ENCODE measurements at regions not wholly inside any gene's neighbourhood (a gene's known extent, or its start where the extent isn't known, plus 50 kb on each side); places are given as distances from the start of the nearest gene placed in this dataset.

DNA sequence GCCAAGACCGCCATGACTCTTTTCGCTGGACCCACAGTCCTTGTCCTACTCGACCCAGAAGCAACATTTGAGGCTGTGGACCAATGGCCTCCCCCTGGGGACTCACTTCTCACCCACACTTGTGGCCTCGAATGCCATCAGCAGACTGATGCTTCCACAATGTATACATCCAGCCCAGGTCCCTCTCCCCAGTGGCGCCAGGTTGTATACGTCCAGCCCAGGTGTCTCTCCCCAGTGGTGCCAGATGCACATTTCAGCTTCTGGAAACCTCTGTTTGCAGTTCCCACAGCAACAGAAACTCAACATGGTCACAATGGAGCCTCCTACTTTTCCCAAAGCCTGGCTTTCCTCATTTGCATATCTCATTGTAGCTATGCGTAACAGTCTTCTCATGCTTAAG, 210.5 kb upstream of the RNF32 start:
- Mint-ChIP-seq H3K4me1 (no peaks in the 10 kb centered on the region), H3K27me3 (peaks cover 6% of the 10 kb centered on the region), H3K36me3 (no peaks in the 10 kb centered on the region), H3K4me3 (no peak overlapping the region), H3K27ac (no peak overlapping the region), H3K9me3 (ENCODE audit: low read depth) (no peaks in the 10 kb centered on the region)
- CTCF ChIA-PET, result no interaction called here
- ATAC-seq, result no peak
- no peak for DNase-seq

DNA sequence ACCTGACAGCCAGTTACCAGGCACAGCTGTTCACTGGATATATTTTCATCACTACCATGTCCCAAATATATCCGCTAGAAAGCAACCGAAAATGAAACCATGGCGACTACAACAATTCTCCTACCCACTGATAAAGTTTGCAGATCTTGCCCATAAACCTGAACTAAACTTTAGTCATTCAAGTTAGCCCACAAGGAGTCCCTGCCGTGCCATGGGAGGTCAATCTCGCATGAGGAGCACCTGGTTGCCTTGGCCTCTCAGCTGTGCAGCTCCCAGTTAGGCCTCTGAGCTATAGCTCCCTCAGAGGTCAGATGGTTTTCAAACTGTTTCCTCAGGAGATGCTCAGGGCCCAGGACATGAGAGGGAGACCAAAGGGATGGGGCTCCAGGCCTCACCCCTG, 211.1 kb upstream of the RNF32 start:
- Mint-ChIP-seq H3K4me3 (no peak overlapping the region), H3K27me3 (peaks cover 11% of the 10 kb centered on the region), H3K9me3 (ENCODE audit: low read depth) (no peaks in the 10 kb centered on the region), H3K36me3 (no peaks in the 10 kb centered on the region), H3K27ac (no peak overlapping the region), H3K4me1 (no peaks in the 10 kb centered on the region)
- no peak for ATAC-seq
- CTCF ChIA-PET, result no interaction called here
- no peak for DNase-seq

DNA sequence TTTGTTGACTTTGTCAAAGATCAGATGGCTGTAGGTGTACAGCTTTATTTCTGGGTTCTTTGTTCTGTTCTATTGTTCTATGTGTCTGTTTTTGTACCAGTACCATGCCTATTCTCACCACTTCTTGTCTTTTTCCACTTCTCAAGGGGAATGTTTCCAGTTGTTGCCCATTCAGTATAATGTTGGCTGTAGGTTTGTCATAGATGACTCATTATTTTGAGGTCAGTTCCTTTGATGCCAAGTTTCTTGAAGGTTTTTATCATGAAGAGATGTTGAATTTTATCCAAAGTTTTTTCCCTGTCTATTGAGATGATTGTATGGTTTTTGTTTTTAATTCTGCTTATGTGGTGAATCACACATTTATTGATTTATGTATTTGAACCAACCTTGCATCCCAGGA, 216.7 kb upstream of the RNF32 start:
- Mint-ChIP-seq H3K4me1 (no peaks in the 10 kb centered on the region), H3K27ac (no peak overlapping the region), H3K27me3 (peaks cover 20% of the 10 kb centered on the region), H3K4me3 (no peak overlapping the region), H3K9me3 (ENCODE audit: low read depth) (no peaks in the 10 kb centered on the region), H3K36me3 (no peaks in the 10 kb centered on the region)
- no peak for DNase-seq
- ATAC-seq, result no peak
- CTCF ChIA-PET, result no interaction called here

DNA sequence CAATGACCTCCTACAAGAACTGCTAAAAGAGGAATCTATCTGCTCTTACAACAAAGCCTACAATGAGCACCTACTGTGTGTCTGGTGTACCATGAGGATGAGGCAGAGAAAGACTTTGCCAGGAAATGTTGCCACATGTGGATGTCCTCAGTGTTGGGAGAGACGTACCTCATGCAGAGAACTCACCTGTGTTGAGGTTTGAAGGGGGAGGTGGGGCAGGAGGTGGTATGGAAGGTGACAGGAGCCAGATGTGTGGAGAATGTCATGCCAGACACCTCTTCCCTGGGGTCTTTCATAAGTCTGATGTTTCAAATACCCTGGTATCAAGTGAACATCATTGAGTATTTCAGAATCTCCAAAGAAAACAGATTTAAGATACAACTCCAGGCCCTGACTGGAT, 220.1 kb upstream of the RNF32 start:
- DNase-seq (no peak), ATAC-seq (no peak)
- Mint-ChIP-seq H3K27me3 (peaks cover 16% of the 10 kb centered on the region), H3K4me3 (no peak overlapping the region), H3K27ac (no peak overlapping the region), H3K36me3 (no peaks in the 10 kb centered on the region), H3K4me1 (no peaks in the 10 kb centered on the region), H3K9me3 (ENCODE audit: low read depth) (no peaks in the 10 kb centered on the region)
- CTCF ChIA-PET, result no interaction called here

DNA sequence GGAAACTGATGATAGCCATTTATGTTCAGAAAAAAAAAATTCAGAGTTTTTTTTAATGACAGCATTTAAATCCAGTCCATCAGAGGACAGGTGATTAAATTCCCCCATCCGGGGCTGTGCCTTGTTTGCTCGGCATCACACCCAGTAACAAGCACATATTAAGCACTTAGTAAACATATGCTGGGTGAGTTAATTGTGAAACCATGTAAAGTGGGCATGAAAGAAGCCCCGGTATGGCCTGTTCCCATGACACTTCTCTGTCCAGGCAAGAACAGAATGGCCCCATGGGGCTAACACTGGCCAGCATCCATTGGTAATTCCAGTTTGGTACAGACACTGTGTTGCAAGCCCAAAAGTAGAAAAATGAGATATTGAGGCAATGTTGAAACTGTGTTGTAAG, 220.8 kb upstream of the RNF32 start:
- H3K9me3 Mint-ChIP-seq (ENCODE audit: low read depth), result no peaks in the 10 kb centered on the region
- no peak for ATAC-seq

DNA sequence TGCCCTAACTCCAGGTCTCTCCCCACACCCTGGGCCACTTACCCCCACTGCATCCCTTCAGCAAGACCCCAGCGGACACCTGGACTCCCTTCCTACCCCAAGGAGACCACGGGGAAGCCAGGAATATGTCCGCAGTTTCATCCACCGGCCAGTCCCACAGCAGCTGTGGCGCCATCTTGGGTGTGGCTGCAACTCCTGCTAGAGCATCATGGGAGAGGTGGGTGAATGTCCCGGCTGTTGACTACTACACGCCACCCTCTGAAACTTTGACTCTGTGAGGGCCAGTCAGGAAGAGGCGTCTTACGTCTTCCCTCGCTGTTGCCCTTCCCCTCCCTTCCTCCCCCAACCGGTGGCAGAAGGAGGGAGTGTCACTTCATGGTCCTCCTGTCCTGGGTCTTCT, 238.3 kb upstream of the RNF32 start:
- CTCF ChIA-PET, result no interaction called here
- peaks cover 3% of the 10 kb centered on the region for H3K27me3 Mint-ChIP-seq
- DNase-seq, result no peak
- no peak overlapping the region for H3K4me3 Mint-ChIP-seq
- ATAC-seq, result no peak
- no peak overlapping the region for H3K27ac Mint-ChIP-seq
- no peaks in the 10 kb centered on the region for H3K4me1 Mint-ChIP-seq
- H3K36me3 Mint-ChIP-seq, result no peaks in the 10 kb centered on the region
- no peaks in the 10 kb centered on the region for H3K9me3 Mint-ChIP-seq (ENCODE audit: low read depth)

More for the DNA sequence above, 220.8 kb upstream of the RNF32 start:
- H3K4me3 Mint-ChIP-seq, result no peak overlapping the region
- CTCF ChIA-PET, result no interaction called here
- no peaks in the 10 kb centered on the region for H3K36me3 Mint-ChIP-seq
- H3K4me1 Mint-ChIP-seq, result no peaks in the 10 kb centered on the region
- H3K27me3 Mint-ChIP-seq, result peaks cover 11% of the 10 kb centered on the region
- no peak for DNase-seq
- no peak overlapping the region for H3K27ac Mint-ChIP-seq

DNA sequence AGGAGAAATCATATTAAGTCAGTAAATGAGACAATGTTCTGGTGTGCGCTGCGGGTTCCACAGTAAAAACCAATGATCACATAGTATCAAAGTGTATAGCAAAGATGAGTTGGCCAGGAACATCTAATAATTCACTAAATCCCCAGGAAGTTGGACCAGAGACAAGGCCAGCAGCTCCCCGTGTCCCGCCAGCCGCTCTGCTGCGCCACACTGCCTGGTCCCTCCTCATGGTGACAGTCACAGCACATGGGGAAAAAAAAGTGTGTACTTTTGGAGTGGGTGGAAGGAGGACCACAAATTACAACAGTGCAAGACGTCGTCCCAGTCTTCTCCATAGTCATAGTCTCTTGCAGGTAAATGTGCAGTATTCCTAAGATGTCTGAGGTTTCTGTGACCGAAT, 239.0 kb upstream of the RNF32 start:
- DNase-seq (no peak), ATAC-seq (no peak)
- Mint-ChIP-seq H3K4me1 (no peaks in the 10 kb centered on the region), H3K27me3 (peaks cover 3% of the 10 kb centered on the region), H3K4me3 (no peak overlapping the region), H3K36me3 (no peaks in the 10 kb centered on the region), H3K27ac (no peak overlapping the region), H3K9me3 (ENCODE audit: low read depth) (no peaks in the 10 kb centered on the region)
- CTCF ChIA-PET, result no interaction called here

DNA sequence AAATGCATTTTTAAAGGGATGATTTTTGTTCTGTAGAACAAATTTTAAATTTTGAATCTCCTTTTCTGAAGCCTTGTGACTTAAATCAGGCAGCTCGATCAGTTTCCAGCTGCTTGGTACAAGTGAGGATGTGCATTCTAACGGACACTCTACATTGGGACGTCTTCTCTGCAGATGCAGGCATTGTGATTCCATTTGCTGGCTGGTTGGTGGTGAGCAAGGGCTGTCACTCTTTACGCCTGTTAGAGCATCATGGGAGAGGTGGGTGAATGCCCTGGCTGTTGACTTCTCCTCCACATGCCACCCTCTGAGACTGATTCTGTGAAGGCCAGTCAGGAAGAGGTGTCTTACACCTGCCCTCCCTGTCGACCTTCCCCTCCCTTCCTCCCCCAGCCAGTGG, 240.5 kb upstream of the RNF32 start:
- DNase-seq (no peak), ATAC-seq (no peak)
- Mint-ChIP-seq H3K4me3 (no peak overlapping the region), H3K9me3 (ENCODE audit: low read depth) (no peaks in the 10 kb centered on the region), H3K27ac (no peak overlapping the region), H3K36me3 (no peaks in the 10 kb centered on the region), H3K27me3 (peaks cover 3% of the 10 kb centered on the region), H3K4me1 (no peaks in the 10 kb centered on the region)
- CTCF ChIA-PET, result no interaction called here

DNA sequence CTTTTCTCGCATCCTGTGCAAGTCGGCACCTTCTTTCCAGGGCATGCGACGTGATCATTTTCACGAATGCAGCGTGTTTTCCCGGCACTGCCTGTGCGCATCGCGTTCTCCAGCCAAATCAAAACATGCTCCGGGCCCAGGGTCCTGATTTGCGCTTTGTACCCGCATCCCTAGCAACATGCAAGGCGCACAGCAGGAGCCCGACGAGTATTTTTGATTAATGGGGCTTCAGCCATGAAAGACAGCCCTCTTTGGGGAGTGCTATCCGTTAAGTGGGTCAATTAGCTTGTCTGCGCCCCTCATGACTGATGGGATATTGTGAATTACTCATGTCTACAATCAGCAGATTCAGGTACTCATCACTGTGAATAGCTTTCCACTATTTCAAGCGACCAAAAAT, 243.3 kb upstream of the RNF32 start:
- peaks cover 3% of the 10 kb centered on the region for H3K27me3 Mint-ChIP-seq
- H3K4me1 Mint-ChIP-seq, result no peaks in the 10 kb centered on the region
- H3K9me3 Mint-ChIP-seq (ENCODE audit: low read depth), result no peaks in the 10 kb centered on the region
- H3K4me3 Mint-ChIP-seq, result no peak overlapping the region
- DNase-seq, result no peak
- CTCF ChIA-PET, result no interaction called here
- ATAC-seq, result no peak
- H3K36me3 Mint-ChIP-seq, result no peaks in the 10 kb centered on the region
- H3K27ac Mint-ChIP-seq, result no peak overlapping the region

DNA sequence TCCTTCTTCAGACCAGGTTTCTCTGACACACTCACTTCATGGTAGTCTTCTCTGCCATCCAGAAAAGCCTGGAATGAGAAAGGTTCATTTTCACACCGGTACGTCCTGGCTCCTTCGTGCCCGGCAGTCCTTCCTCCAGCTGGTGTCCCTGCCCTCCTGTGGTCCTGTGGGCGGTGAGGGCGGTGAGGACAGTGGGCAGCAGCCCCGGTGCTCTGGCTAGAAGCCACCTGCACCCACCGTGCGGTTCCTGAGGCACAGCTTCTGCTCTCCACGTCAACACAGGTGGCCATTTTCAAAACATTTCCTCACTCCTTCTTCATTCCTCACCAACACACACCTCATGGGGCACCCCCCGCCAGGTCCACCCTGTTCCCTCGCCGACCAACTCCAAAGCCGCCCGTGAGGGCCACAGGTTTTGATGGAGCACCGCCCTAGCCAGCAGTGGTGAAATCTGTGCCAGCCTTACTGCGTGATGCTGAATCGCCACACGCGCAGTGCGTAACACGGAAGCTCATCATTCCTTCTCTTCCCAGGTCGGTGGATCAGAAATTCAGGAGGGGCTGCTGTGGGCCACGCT, 251.4 kb upstream of the RNF32 start:
- no peaks in the 10 kb centered on the region for H3K27me3 Mint-ChIP-seq
- no peak overlapping the region for H3K27ac Mint-ChIP-seq
- CTCF ChIA-PET, result no interaction called here

DNA sequence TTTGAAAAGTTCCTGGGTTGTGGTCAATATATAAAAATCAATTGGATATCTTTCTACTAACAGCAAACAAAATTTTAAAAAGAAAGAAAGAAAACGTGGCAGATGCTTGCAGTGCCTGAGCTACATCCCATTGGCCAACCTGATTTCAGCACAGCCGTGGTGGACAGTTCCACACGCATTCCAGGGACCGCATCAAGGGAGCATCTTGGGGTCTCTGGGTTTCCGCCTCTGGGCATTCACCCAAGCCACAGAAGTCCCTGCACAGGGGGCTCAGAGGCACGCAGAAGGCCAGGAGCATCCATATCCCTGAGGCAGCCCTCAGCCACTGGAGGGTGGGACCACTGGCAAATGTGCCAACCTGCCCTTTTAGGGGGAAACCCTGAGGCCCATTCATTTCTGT, 254.5 kb upstream of the RNF32 start:
- H3K4me3 Mint-ChIP-seq, result no peak overlapping the region
- ATAC-seq (no peak), DNase-seq (no peak)
- H3K36me3 Mint-ChIP-seq, result no peaks in the 10 kb centered on the region
- no peaks in the 10 kb centered on the region for H3K27me3 Mint-ChIP-seq
- CTCF ChIA-PET, result no interaction called here
- no peaks in the 10 kb centered on the region for H3K9me3 Mint-ChIP-seq (ENCODE audit: low read depth)
- no peak overlapping the region for H3K27ac Mint-ChIP-seq
- no peaks in the 10 kb centered on the region for H3K4me1 Mint-ChIP-seq

More for the DNA sequence above, 251.4 kb upstream of the RNF32 start:
- ATAC-seq (no peak), DNase-seq (no peak)
- H3K9me3 Mint-ChIP-seq (ENCODE audit: low read depth), result peaks cover 2% of the 10 kb centered on the region
- no peaks in the 10 kb centered on the region for H3K4me1 Mint-ChIP-seq
- no peaks in the 10 kb centered on the region for H3K36me3 Mint-ChIP-seq
- no peak overlapping the region for H3K4me3 Mint-ChIP-seq

DNA sequence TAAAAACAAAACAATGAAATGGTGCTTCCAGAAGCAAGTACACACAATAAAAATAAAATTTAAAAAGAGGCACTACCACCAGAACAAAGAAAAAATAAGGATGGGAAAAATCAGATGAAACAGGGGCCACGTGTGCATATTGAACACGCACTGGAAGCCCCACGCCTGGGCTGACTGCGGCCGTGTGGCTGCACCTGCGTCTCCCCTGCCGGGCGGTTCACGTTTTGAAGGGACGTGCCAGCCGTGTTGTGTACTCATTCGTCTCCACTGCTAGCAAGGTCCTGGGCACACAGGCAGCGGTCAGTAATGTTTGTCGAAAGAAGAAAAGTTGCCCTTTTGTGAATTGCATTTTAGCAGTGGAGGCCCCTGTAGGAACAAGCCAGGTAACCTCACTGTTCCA, 255.9 kb upstream of the RNF32 start:
- CTCF ChIA-PET, result no interaction called here
- H3K27ac Mint-ChIP-seq, result no peak overlapping the region
- H3K4me3 Mint-ChIP-seq, result no peak overlapping the region
- DNase-seq, result no peak
- H3K9me3 Mint-ChIP-seq (ENCODE audit: low read depth), result no peaks in the 10 kb centered on the region
- H3K4me1 Mint-ChIP-seq, result no peaks in the 10 kb centered on the region
- no peaks in the 10 kb centered on the region for H3K36me3 Mint-ChIP-seq
- no peak for ATAC-seq
- no peaks in the 10 kb centered on the region for H3K27me3 Mint-ChIP-seq

DNA sequence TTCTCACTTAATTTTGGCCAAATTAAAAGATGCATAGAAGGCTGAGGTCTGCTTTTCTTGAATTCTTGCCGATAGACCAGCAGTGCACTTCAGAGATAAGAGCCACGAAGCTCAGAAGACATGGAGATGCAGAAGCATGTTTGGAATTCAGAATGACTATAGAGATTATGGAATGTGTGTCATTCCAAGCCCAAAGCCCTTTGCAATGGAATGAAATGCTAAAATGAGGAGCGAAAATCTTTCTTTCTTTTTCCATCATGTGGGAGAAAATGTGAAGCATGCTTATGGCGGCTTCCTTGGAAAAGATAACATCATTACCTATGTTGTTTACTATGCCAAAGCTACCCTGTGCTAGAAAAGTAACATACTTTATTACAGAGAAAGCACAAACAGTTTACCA, 257.0 kb upstream of the RNF32 start:
- Mint-ChIP-seq H3K4me3 (no peak overlapping the region), H3K9me3 (ENCODE audit: low read depth) (no peaks in the 10 kb centered on the region), H3K27me3 (no peaks in the 10 kb centered on the region), H3K4me1 (no peaks in the 10 kb centered on the region), H3K36me3 (no peaks in the 10 kb centered on the region), H3K27ac (no peak overlapping the region)
- DNase-seq (no peak), ATAC-seq (no peak)
- CTCF ChIA-PET, result no interaction called here

DNA sequence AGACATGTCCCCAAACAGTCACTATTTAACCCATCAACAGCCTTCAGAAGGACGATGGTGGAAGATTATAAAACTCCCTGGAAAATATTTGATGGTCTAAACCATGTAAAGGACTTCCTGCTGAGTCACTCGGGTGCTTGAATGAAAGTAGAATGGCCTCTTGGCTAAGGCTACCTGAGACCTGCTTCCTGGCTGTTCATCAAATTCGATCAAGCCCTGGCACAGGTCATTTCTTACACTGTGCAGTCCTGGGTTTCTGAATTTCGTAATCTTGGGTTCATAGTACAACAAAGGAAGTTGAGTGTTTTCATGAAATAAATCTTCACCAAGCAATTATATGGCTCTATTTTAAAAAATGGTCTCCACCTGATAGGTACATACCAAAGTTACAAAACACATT, 260.3 kb upstream of the RNF32 start:
- no peak for DNase-seq
- no peaks in the 10 kb centered on the region for H3K27me3 Mint-ChIP-seq

DNA sequence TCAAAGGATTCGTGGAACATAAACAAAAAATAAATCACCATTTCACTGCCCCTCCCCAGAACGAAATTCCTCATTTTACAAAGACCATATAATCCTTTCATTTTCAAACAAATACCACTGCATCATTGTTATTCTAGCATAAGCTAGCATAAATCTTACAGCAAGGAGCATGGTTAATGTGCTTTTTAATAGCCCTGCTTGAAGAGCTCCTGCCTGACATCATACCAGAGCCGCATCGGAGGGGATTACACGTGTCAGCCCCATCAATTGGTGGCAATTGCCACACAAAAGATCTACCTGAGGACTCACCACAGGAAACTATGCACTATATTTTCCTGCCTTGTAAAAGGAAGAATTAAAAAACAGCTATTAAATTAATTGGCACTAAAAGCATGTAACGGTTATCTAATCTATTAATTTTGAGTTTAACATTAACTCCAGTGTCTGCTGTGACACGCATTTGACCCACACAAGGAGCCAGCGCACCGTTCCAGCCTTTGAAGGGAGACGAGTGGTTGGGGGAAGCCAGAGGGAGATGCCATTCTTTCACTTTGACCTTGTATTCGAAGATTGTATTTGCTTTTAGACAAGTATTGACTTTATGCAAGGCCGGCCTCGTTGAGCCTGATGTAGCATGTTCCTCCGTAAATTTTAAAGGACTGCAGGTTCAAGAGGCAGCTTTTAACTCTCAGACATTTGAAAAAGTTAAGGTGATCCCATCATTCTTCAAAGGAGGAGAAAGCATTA, 261.1 kb upstream of the RNF32 start:
- Mint-ChIP-seq H3K27me3 (no peaks in the 10 kb centered on the region), H3K36me3 (no peaks in the 10 kb centered on the region), H3K9me3 (ENCODE audit: low read depth) (no peaks in the 10 kb centered on the region), H3K4me3 (no peak overlapping the region), H3K4me1 (no peaks in the 10 kb centered on the region), H3K27ac (no peak overlapping the region)
- CTCF ChIA-PET, result no interaction called here
- DNase-seq, result no peak
- ATAC-seq, result no peak

More for the DNA sequence above, 260.3 kb upstream of the RNF32 start:
- CTCF ChIA-PET, result no interaction called here
- Mint-ChIP-seq H3K36me3 (no peaks in the 10 kb centered on the region), H3K27ac (no peak overlapping the region), H3K9me3 (ENCODE audit: low read depth) (no peaks in the 10 kb centered on the region), H3K4me3 (no peak overlapping the region), H3K4me1 (no peaks in the 10 kb centered on the region)
- no peak for ATAC-seq

All from activated CD8-positive, alpha-beta memory T cell treated with anti-CD3 and anti-CD28 coated beads, Interleukin-2, amount 10 ng/mL, durations not matched to agents 7 days and 5 days (primary cell).